GM12865 (cell line): ENCODE measurements at regions not wholly inside any gene's neighbourhood (a gene's known extent, or its start where the extent isn't known, plus 50 kb on each side); places are given as distances from the start of the nearest gene placed in this dataset.

Source experiments
- DNase-seq: peaks from one replicate; pipeline ENCODE4 v3.0.0; 2010; ENCODE audit warnings: low read depth
- H3K4me3 ChIP-seq: 2 replicates; pipeline ENCODE4 v1.5.1; 2011; ENCODE audit warnings: mild to moderate bottlenecking, low read depth, low read length, control low read depth
- CTCF ChIP-seq: IDR thresholded peaks from 2 replicates; pipeline ENCODE4 v1.5.1; 2011; ENCODE audit warnings: low read length, control low read depth, low read depth, inconsistent platforms; ENCODE audit not compliant: insufficient read depth; ENCODE audit errors: missing control alignments

- H3K4me3 ChIP-seq = no peak overlapping the region
- DNase-seq = no peak
- TF ChIP-seq CTCF = no peak
Measured at GRCh38 chr2:71791501-71792135, 338.3 kb downstream of the DYSF start.

- DNase-seq = no peak
- TF ChIP-seq CTCF = no peak
- no peak overlapping the region for H3K4me3 ChIP-seq
Measured at GRCh38 chr2:71791061-71791450, 337.7 kb downstream of the DYSF start.

DNA sequence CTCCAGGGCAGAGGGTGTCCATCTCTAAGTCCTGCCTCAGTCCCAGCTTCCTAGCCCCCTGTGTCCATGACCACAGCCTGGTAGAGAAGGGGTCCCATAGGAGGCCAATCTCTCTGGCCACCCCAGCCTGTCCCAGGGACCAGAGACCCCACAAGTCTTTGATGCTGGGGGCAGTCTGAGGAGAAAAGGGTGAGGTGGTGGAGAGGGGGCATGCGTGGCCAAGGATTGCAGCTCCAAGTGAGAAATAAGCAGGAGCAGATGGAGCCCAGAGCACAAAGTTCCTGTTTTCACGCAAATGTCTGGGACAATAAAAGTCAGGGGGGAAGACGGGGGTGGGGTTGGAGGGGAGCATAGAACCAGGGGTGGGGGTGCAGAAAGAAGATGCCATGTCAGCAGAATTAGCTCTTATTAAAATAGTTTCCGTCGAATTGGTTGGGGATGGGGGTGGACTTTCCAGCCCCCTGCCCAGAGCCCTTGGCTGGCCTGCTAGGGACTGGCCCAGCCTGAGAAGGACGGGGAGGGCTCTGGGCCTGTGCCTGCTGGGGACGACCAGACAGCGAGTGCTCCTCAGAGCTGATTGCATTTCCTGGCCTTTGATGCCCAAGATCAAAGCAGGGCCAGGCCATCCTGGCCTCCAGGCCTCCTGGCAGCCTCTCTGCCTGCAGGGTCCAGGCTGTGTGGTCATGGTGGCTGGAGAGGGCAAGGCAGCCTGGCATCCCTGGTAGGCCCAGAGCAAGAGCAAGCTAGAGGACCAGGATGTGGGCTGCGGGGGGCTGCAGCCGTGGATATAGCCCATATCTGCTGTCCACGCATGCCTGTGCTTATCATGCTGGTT, 337.1 kb downstream of the DYSF start:
- no peak for TF ChIP-seq CTCF
- no peak overlapping the region for H3K4me3 ChIP-seq

GRCh38 chr2:71789556-71790204, 336.3 kb downstream of the DYSF start:
- no peak for TF ChIP-seq CTCF
- no peak overlapping the region for H3K4me3 ChIP-seq
- DNase-seq = no peak

More for the DNA sequence above, 337.1 kb downstream of the DYSF start:
- no peak for DNase-seq

GRCh38 chr2:71788601-71789240, 335.4 kb downstream of the DYSF start:
- no peak for TF ChIP-seq CTCF
- no peak overlapping the region for H3K4me3 ChIP-seq
- no peak for DNase-seq

DNA sequence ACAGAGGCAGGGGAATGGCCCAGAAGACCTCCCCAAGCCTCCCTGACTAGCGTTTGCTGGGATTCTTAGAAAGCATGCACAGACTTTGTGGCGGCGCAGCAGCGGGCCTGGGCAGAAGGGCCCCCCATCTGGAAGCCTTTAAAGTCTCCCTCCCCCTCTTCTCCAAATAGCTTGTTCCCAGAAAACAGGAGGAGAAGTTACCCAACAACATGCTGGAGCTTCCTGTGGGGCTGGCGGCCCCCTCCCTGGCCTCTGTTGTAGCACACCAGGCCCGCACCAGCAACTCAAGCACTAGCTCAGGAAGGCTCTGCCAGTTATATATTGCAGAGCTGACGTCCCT, 334.8 kb downstream of the DYSF start:
- H3K4me3 ChIP-seq = no peak overlapping the region
- no peak for TF ChIP-seq CTCF
- DNase-seq = no peak
